Activated T-cell treated with anti-CD3 and anti-CD28 coated beads for 48 hours (primary cell): ENCODE measurements at regions not wholly inside any gene's neighbourhood (a gene's known extent, or its start where the extent isn't known, plus 50 kb on each side); places are given as distances from the start of the nearest gene placed in this dataset.

Experiments
- DNase-seq: peaks from one replicate; pipeline ENCODE4 v3.0.0-alpha.2; 2020; ENCODE audit warnings: low read depth

GRCh38 chr12:4134448-4135263 is 138.9 kb upstream of the CCND2 start:
- DNase-seq, result no peak

GRCh38 chr12:4133636-4134447 is 139.7 kb upstream of the CCND2 start:
- no peak for DNase-seq

- no peak for DNase-seq
Measured at GRCh38 chr12:4133029-4133428, 140.5 kb upstream of the CCND2 start.

GRCh38 chr12:4121506-4122020 is 152.0 kb upstream of the CCND2 start:
- DNase-seq, result no peak

GRCh38 chr12:4120316-4120917 is 153.1 kb upstream of the CCND2 start:
- no peak for DNase-seq

GRCh38 chr12:4119157-4119761 is 154.3 kb upstream of the CCND2 start:
- DNase-seq, result peak; percentile 60

GRCh38 chr12:4118601-4119156 is 154.9 kb upstream of the CCND2 start:
- DNase-seq, result no peak

GRCh38 chr12:4118017-4118510 is 155.5 kb upstream of the CCND2 start:
- DNase-seq, result no peak

- DNase-seq, result no peak
Measured at GRCh38 chr12:4117386-4118016, 156.1 kb upstream of the CCND2 start.

GRCh38 chr12:4116251-4117111 is 157.1 kb upstream of the CCND2 start:
- DNase-seq, result no peak

GRCh38 chr12:4115570-4115969 is 158.0 kb upstream of the CCND2 start:
- no peak for DNase-seq

GRCh38 chr12:4114986-4115385 is 158.6 kb upstream of the CCND2 start:
- no peak for DNase-seq

- DNase-seq, result no peak
Measured at GRCh38 chr12:4112734-4113325, 160.7 kb upstream of the CCND2 start.

GRCh38 chr12:4112290-4112689 is 161.3 kb upstream of the CCND2 start:
- DNase-seq, result no peak

GRCh38 chr12:4111010-4111409 is 162.6 kb upstream of the CCND2 start:
- DNase-seq, result no peak

GRCh38 chr12:4109826-4110225 is 163.7 kb upstream of the CCND2 start:
- DNase-seq, result no peak

GRCh38 chr12:4108803-4109345 is 164.7 kb upstream of the CCND2 start:
- no peak for DNase-seq

- DNase-seq, result no peak
Measured at GRCh38 chr12:4107911-4108697, 165.5 kb upstream of the CCND2 start.

- peak; percentile 52 for DNase-seq
Measured at GRCh38 chr12:4107436-4107878, 166.1 kb upstream of the CCND2 start.
